Thyroid gland (tissue), 4 donors: ENCODE measurements at regions not wholly inside any gene's neighbourhood (a gene's known extent, or its start where the extent isn't known, plus 50 kb on each side); places are given as distances from the start of the nearest gene placed in this dataset.

Source experiments
- CTCF ChIP-seq, 6 experiments: fragments of 200-600 bp in 3 of 6; fragments of 450-650 bp in 3 of 6; sonication (generic) in 3 of 6; IDR thresholded peaks; one replicate each; pipeline ENCODE4 v1.5.1; 2016 to 2019; ENCODE audit warnings: antibody characterized with exemption in 6 of 6, mild to moderate bottlenecking in 2 of 6, inconsistent platforms in 1 of 6, moderate library complexity in 1 of 6
- POLR2A ChIP-seq, 2 donors: fragments of 450-650 bp; IDR thresholded peaks; one replicate each; pipeline ENCODE4 v1.6.1; 2017; ENCODE audit warnings: antibody characterized with exemption in 2 of 2, mild to moderate bottlenecking in 2 of 2, moderate library complexity in 1 of 2

- TF ChIP-seq POLR2A (IDR thresholded peaks at IDR 0.05) (no peak), CTCF (IDR thresholded peaks at IDR 0.05) (no peak)
Observed at GRCh38 chr1:99171184-99171813, 93.0 kb upstream of the PLPPR4 start.
